GM12892 (cell line): ENCODE measurements at regions not wholly inside any gene's neighbourhood (a gene's known extent, or its start where the extent isn't known, plus 50 kb on each side); places are given as distances from the start of the nearest gene placed in this dataset.
"Not testable (repeated sequence)": the region's sequence is repeated elsewhere in the genome, so short reads cannot be mapped to it uniquely, and the experiment has no call there.

Source experiments
- POLR2A ChIP-seq: IDR thresholded peaks from 2 replicates; pipeline ENCODE4 v1.6.1; 2011; ENCODE audit warnings: low read depth, low read length, control low read depth
- POLR2AphosphoS5 ChIP-seq: IDR thresholded peaks from 2 replicates; pipeline ENCODE4 v1.6.1; 2011; ENCODE audit warnings: low read depth, low read length, control low read depth
- TAF1 ChIP-seq: IDR thresholded peaks from 2 replicates; pipeline ENCODE4 v1.6.1; 2011; ENCODE audit warnings: low read depth, mild to moderate bottlenecking, control low read depth, low read length, borderline replicate concordance

DNA sequence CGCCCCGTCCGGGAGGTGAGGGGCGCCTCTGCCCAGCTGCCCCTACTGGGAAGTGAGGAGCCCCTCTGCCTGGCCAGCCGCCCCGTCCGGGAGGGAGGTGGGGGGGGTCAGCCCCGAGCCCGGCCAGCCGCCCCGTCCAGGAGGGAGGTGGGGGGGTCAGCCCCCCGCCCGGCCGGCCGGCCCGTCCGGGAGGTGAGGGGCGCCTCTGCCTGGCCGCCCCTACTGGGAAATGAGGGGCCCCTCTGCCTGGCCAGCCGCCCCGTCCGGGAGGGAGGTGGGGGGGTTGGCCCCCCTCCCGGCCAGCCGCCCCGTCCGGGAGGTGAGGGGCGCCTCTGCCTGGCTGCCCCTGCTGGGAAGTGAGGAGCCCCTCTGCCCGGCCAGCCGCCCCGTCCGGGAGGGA lies 57.2 kb upstream of the ZNF746 start:
- not testable (repeated sequence) for TF ChIP-seq POLR2AphosphoS5, POLR2A, TAF1
